ENCODE measurements at regions not wholly inside any gene's neighbourhood (a gene's known extent, or its start where the extent isn't known, plus 50 kb on each side); places are given as distances from the start of the nearest gene placed in this dataset.
"Not testable (repeated sequence)": the region's sequence is repeated elsewhere in the genome, so short reads cannot be mapped to it uniquely, and the experiment has no call there.

DNA sequence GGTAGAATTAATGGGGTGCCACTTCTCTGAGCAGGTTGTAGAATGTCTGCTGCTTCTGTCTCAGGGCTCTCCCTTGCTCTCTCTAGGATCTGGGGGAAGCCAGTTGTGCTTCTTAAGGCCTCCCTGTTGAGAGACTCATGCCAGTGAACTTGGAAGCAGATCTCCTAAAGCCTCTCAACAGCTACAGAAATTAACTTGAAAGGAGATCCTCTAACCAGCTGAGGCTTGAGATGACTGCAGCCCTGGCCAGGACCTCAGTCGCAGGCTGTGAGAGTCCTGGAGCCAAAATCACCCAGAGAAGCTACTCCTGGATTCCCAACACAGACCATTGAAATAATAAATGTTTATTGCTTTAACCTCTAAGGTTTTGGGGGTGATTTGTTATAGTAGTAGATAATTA lies 180.2 kb upstream of the MARCKS start:
- Histone ChIP-seq H3K4me3 (ENCODE audit: extremely low read depth, insufficient read depth, low read length, poor library complexity, severe bottlenecking) (no peak overlapping the region), H3K36me3 (ENCODE audit: control insufficient read depth, insufficient read depth, low read length) (no peaks in the 10 kb centered on the region), H3K27ac (ENCODE audit: low read depth, low read length, severe bottlenecking) (no peak overlapping the region), H3K4me1 (ENCODE audit: control insufficient read depth, insufficient read depth, low read length, poor library complexity, severe bottlenecking) (peaks cover 7% of the 10 kb centered on the region), H3K9me3 (ENCODE audit: control insufficient read depth, low read length) (no peaks in the 10 kb centered on the region)
- WGBS, 2 experiments (ENCODE audit: insufficient coverage in 2 of 2) = no CpG with 5 or more reads among the region's 1 CpG

DNA sequence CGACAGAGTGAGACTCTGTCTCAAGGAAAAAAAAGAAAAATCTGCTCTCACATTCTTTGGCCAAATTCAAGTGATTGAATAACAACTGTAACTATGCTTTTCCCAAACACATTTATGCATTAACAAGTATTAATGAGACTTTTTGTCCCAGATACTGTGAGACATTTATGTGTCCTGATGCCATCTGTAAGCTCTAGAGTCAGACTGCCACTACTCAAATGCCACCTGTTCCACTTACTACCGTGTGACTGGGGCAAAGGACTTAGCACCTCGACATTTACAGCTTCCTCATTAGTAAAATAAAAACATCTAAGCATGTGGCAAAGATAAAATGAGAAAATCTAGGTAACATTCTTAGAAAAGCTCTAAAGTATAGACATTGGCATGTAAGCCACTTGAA lies 178.1 kb upstream of the MARCKS start:
- no peak overlapping the region for H3K4me3 ChIP-seq (ENCODE audit: extremely low read depth, insufficient read depth, low read length, poor library complexity, severe bottlenecking)
- 100% methylated on average over 1 of the region's 3 CpGs; no CpG with 5 or more reads in 1 of the 2 experiments for WGBS, 2 experiments (ENCODE audit: insufficient coverage in 2 of 2)
- H3K36me3 ChIP-seq (ENCODE audit: control insufficient read depth, insufficient read depth, low read length) = no peaks in the 10 kb centered on the region
- H3K27ac ChIP-seq (ENCODE audit: low read depth, low read length, severe bottlenecking) = no peak overlapping the region
- no peaks in the 10 kb centered on the region for H3K9me3 ChIP-seq (ENCODE audit: control insufficient read depth, low read length)
- no peaks in the 10 kb centered on the region for H3K4me1 ChIP-seq (ENCODE audit: control insufficient read depth, insufficient read depth, low read length, poor library complexity, severe bottlenecking)

DNA sequence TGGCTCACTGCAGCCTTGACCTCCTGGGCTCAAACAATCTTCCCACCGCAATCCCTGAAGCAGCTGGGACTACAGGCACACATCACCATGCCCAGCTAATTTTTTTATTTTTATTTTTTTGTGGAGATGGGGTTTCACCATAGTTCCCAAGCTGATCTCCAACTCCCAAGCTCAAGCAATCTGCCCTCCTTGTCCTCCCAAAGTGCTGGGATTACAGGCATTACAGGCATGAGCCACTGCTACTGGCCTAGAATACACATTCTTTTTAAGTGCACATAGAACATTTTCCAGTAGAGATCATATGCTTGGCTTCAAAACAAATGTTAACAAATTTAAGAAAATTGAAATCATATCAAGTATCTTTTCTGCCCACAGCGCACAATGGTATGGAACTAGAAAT lies 176.8 kb upstream of the MARCKS start:
- Histone ChIP-seq H3K27ac (ENCODE audit: low read depth, low read length, severe bottlenecking) (no peak overlapping the region), H3K4me3 (ENCODE audit: extremely low read depth, insufficient read depth, low read length, poor library complexity, severe bottlenecking) (no peak overlapping the region), H3K36me3 (ENCODE audit: control insufficient read depth, insufficient read depth, low read length) (no peaks in the 10 kb centered on the region), H3K9me3 (ENCODE audit: control insufficient read depth, low read length) (no peaks in the 10 kb centered on the region), H3K4me1 (ENCODE audit: control insufficient read depth, insufficient read depth, low read length, poor library complexity, severe bottlenecking) (no peaks in the 10 kb centered on the region)
- WGBS, 2 experiments (ENCODE audit: insufficient coverage in 2 of 2) = 89% methylated on average over 1 of the region's 2 CpGs; no CpG with 5 or more reads in 1 of the 2 experiments

DNA sequence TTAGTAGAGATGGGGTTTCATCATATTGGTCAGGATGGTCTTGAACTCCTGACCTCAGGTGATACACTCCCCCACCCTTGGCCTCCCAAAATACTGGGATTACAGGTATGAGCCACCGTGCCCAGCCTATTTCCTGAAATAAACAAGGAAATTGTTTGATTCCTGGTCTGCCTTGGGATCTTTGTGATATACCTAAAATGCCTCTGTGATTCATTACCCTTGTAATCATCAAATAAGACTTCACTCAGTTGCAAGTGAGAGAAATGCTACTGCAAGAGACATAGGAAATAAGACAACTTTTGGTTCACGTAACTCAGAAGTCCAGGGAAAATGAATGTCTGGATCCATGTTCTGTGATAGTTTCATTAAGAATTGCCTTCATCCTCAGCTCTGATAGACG lies 173.2 kb upstream of the MARCKS start:
- Histone ChIP-seq H3K9me3 (ENCODE audit: control insufficient read depth, low read length) (no peaks in the 10 kb centered on the region), H3K4me1 (ENCODE audit: control insufficient read depth, insufficient read depth, low read length, poor library complexity, severe bottlenecking) (no peaks in the 10 kb centered on the region), H3K36me3 (ENCODE audit: control insufficient read depth, insufficient read depth, low read length) (no peaks in the 10 kb centered on the region), H3K4me3 (ENCODE audit: extremely low read depth, insufficient read depth, low read length, poor library complexity, severe bottlenecking) (no peak overlapping the region), H3K27ac (ENCODE audit: low read depth, low read length, severe bottlenecking) (no peak overlapping the region)
- WGBS, 2 experiments (ENCODE audit: insufficient coverage in 2 of 2) = 90 to 96% methylated on average over 1 to 2 of the region's 3 CpGs

DNA sequence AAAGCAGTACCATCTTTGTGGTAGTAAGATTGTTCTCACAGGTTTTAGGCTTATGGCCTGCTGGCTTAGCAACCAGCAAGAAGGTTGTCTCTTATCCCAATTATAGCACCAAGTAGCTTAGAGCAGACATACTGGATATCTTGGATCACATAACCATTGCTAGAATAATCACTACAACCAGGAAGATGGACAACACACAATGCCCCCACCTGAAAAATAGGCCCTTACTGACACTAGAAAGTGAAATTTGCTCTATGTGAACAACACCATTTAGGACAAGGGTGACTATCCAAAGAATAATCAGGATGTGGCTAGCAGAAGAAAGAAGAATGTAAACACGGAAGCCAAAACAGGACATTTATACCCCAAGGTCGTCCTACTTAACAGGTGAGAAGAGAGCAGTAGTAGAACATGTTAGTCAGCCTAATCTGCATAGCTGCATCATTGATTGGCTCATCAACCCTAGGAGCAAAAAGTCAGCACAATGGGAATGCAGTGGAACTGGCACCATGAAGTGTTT lies 172.7 kb upstream of the MARCKS start:
- no peaks in the 10 kb centered on the region for H3K9me3 ChIP-seq (ENCODE audit: control insufficient read depth, low read length)
- H3K4me1 ChIP-seq (ENCODE audit: control insufficient read depth, insufficient read depth, low read length, poor library complexity, severe bottlenecking) = no peaks in the 10 kb centered on the region
- no peaks in the 10 kb centered on the region for H3K36me3 ChIP-seq (ENCODE audit: control insufficient read depth, insufficient read depth, low read length)
- no peak overlapping the region for H3K27ac ChIP-seq (ENCODE audit: low read depth, low read length, severe bottlenecking)
- no peak overlapping the region for H3K4me3 ChIP-seq (ENCODE audit: extremely low read depth, insufficient read depth, low read length, poor library complexity, severe bottlenecking)
- WGBS, 2 experiments (ENCODE audit: insufficient coverage in 2 of 2) = 40 to 54% methylated on average over 1 to 2 of the region's 2 CpGs

DNA sequence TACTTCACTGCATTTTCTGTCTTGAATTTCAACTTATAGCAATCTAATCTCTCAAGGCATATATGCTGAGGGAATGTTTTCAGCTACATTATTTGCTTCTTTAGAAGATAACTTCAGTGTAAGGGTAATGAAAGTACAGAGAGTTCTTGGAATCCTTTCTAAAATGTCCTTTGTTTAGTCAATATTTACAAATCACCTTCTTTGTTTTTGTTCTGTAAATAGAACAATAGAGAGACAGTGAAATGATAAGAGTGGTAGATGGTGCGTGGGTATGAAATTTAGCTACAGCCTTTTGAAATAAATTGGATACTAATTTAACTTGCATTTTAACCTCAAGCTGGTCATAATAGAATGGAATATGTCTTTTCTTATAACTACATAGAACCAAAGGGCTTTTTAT lies 171.1 kb upstream of the MARCKS start:
- H3K27ac ChIP-seq (ENCODE audit: low read depth, low read length, severe bottlenecking) = no peak overlapping the region
- no peaks in the 10 kb centered on the region for H3K9me3 ChIP-seq (ENCODE audit: control insufficient read depth, low read length)
- no peak overlapping the region for H3K4me3 ChIP-seq (ENCODE audit: extremely low read depth, insufficient read depth, low read length, poor library complexity, severe bottlenecking)
- no CpG with 5 or more reads among the region's 1 CpG for WGBS, 2 experiments (ENCODE audit: insufficient coverage in 2 of 2)
- H3K4me1 ChIP-seq (ENCODE audit: control insufficient read depth, insufficient read depth, low read length, poor library complexity, severe bottlenecking) = no peaks in the 10 kb centered on the region
- no peaks in the 10 kb centered on the region for H3K36me3 ChIP-seq (ENCODE audit: control insufficient read depth, insufficient read depth, low read length)

DNA sequence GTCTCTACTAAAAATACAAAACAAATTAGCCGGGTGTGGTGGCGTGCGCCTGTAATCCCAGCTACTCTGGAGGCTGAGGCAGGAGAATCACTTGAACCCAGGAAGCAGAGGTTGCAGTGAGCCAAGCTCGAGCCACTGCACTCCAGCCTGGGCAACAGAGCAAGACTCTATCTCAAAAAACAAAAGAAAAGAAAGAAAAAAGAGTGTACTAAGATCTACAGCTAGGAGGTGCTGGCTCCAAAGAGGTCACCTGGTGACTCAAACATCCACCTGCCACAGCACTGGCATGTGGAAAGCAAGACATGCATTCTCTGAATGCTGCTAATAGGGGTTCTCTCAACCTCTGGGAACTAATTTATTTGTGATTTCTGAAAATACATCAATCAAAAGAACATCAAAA lies 167.5 kb upstream of the MARCKS start:
- not testable (repeated sequence) for H3K4me3 ChIP-seq (ENCODE audit: extremely low read depth, insufficient read depth, low read length, poor library complexity, severe bottlenecking); H3K36me3 ChIP-seq (ENCODE audit: control insufficient read depth, insufficient read depth, low read length); H3K4me1 ChIP-seq (ENCODE audit: control insufficient read depth, insufficient read depth, low read length, poor library complexity, severe bottlenecking); H3K27ac ChIP-seq (ENCODE audit: low read depth, low read length, severe bottlenecking); H3K9me3 ChIP-seq (ENCODE audit: control insufficient read depth, low read length)
- WGBS, 2 experiments (ENCODE audit: insufficient coverage in 2 of 2) = 60 to 90% methylated on average over 1 to 2 of the region's 4 CpGs

DNA sequence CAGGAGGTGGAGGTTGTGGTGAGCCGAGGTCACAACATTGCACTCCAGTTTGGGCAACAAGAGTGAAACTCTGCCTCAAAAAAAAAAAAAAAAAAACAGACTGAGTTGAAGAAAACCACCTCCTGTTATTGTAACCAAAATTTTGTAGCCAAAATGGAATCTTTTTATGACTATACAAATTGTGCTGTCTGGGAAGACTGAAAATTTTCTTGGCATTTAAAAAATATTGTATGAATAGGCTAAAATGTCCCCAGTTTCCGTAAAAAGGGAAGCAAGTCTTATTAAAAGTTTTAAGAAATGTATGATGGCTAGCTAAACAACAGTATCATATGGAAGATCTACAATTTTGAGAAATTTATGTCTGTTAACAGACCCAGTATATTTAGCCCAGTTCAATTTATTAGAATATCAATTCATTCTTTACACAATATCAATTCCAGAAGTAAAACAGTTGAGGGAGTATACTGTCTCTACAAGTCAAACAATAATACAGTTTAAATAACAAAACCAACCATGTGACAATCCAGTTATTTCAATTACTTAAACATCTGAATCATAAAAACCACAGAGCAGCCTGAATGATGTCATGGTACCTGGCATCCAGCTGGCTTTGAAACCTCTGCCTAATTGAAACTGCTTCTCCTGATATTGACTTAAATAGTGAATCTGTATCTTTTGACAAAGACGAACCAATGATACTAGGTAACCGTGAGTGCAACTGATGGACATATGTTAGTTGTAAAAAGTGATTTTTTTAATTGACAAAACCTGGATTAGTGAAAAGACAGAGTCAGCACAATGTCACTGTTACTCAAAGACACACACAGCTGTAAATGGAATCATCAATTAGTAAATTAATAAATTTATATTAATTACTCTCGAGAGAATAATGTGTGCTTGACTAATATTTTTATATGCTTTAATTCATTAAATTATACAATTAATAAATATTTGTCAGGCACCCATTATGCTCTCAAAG lies 166.6 kb upstream of the MARCKS start:
- Histone ChIP-seq H3K36me3 (ENCODE audit: control insufficient read depth, insufficient read depth, low read length) (no peaks in the 10 kb centered on the region), H3K27ac (ENCODE audit: low read depth, low read length, severe bottlenecking) (no peak overlapping the region), H3K4me1 (ENCODE audit: control insufficient read depth, insufficient read depth, low read length, poor library complexity, severe bottlenecking) (no peaks in the 10 kb centered on the region), H3K9me3 (ENCODE audit: control insufficient read depth, low read length) (no peaks in the 10 kb centered on the region), H3K4me3 (ENCODE audit: extremely low read depth, insufficient read depth, low read length, poor library complexity, severe bottlenecking) (no peak overlapping the region)
- 90% methylated on average over 2 of the region's 5 CpGs; no CpG with 5 or more reads in 1 of the 2 experiments for WGBS, 2 experiments (ENCODE audit: insufficient coverage in 2 of 2)

DNA sequence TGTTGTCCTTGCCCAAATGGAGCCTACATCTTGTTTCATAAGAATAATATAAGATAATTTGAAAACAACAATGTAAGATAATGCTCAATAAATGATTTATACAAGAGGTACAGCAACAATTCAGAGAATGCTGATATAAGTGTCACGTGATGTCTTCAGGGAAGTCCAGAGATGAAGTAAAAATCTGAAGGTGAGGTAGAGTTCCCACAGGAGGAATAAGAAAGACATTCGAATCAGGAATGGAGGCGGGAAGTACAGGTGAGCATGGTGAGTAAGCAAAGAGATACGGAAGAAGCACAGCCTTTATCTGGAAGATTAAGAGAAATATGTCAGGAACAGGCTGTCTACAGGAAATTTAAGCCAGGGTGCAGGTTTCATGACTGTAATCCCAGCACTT lies 165.9 kb upstream of the MARCKS start:
- H3K27ac ChIP-seq (ENCODE audit: low read depth, low read length, severe bottlenecking) = no peak overlapping the region
- H3K36me3 ChIP-seq (ENCODE audit: control insufficient read depth, insufficient read depth, low read length) = no peaks in the 10 kb centered on the region
- no peak overlapping the region for H3K4me3 ChIP-seq (ENCODE audit: extremely low read depth, insufficient read depth, low read length, poor library complexity, severe bottlenecking)
- 93 to 98% methylated on average over 4 of the region's 4 CpGs for WGBS, 2 experiments (ENCODE audit: insufficient coverage in 2 of 2)
- no peaks in the 10 kb centered on the region for H3K4me1 ChIP-seq (ENCODE audit: control insufficient read depth, insufficient read depth, low read length, poor library complexity, severe bottlenecking)
- H3K9me3 ChIP-seq (ENCODE audit: control insufficient read depth, low read length) = no peaks in the 10 kb centered on the region

DNA sequence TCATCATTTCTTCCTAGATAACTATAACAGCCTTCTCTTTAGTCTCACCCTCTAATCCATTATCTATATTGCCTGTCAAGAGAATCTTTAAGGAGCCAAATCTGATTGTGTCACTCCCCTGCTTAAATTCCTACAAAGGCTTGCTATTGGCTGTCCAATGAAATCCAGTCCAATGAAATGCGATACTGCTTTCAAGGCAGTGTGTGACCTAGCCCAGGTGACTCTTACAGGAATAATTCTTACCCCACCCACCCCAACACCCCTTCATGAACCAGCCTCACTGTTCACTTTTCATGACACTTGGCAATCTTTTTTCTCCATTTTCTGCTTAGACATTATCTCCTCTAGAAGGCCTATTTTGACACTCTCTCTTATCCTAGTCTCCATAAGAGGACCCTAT lies 163.3 kb upstream of the MARCKS start:
- no peak overlapping the region for H3K4me3 ChIP-seq (ENCODE audit: extremely low read depth, insufficient read depth, low read length, poor library complexity, severe bottlenecking)
- no peaks in the 10 kb centered on the region for H3K9me3 ChIP-seq (ENCODE audit: control insufficient read depth, low read length)
- H3K36me3 ChIP-seq (ENCODE audit: control insufficient read depth, insufficient read depth, low read length) = no peaks in the 10 kb centered on the region
- 89 to 100% methylated on average over 1 of the region's 1 CpG for WGBS, 2 experiments (ENCODE audit: insufficient coverage in 2 of 2)
- no peaks in the 10 kb centered on the region for H3K4me1 ChIP-seq (ENCODE audit: control insufficient read depth, insufficient read depth, low read length, poor library complexity, severe bottlenecking)
- no peak overlapping the region for H3K27ac ChIP-seq (ENCODE audit: low read depth, low read length, severe bottlenecking)
